AG08395 (cell line): ENCODE measurements at regions not wholly inside any gene's neighbourhood (a gene's known extent, or its start where the extent isn't known, plus 50 kb on each side); places are given as distances from the start of the nearest gene placed in this dataset.

Experiments
- DNase-seq: peaks from one replicate; pipeline ENCODE4 v3.0.0; 2012; ENCODE audit warnings: mixed read lengths, low spot score

- no peak for DNase-seq
Measured at GRCh38 chr6:95243053-95243452, 334.3 kb upstream of the MANEA start.

- no peak for DNase-seq
Measured at GRCh38 chr6:95244751-95245150, 332.6 kb upstream of the MANEA start.

GRCh38 chr6:95248499-95248898, 328.8 kb upstream of the MANEA start:
- DNase-seq, result no peak

GRCh38 chr6:95249175-95249574, 328.2 kb upstream of the MANEA start:
- no peak for DNase-seq

- no peak for DNase-seq
Measured at GRCh38 chr6:95249661-95250060, 327.7 kb upstream of the MANEA start.

GRCh38 chr6:95263840-95264239, 313.5 kb upstream of the MANEA start:
- DNase-seq, result no peak

- no peak for DNase-seq
Measured at GRCh38 chr6:95266537-95267258, 310.6 kb upstream of the MANEA start.

GRCh38 chr6:95274686-95275235, 302.6 kb upstream of the MANEA start:
- no peak for DNase-seq

GRCh38 chr6:95279616-95280015, 297.7 kb upstream of the MANEA start:
- no peak for DNase-seq

GRCh38 chr6:95280686-95281273, 296.6 kb upstream of the MANEA start:
- DNase-seq, result no peak

GRCh38 chr6:95285881-95286280, 291.5 kb upstream of the MANEA start:
- no peak for DNase-seq

GRCh38 chr6:95286874-95287273, 290.5 kb upstream of the MANEA start:
- DNase-seq, result no peak

GRCh38 chr6:95288251-95288650, 289.1 kb upstream of the MANEA start:
- DNase-seq, result no peak

- no peak for DNase-seq
Measured at GRCh38 chr6:95292011-95292410, 285.3 kb upstream of the MANEA start.

- no peak for DNase-seq
Measured at GRCh38 chr6:95293257-95293656, 284.1 kb upstream of the MANEA start.

- DNase-seq, result no peak
Measured at GRCh38 chr6:95294043-95294442, 283.3 kb upstream of the MANEA start.

GRCh38 chr6:95309545-95309944, 267.8 kb upstream of the MANEA start:
- DNase-seq, result no peak

GRCh38 chr6:95318137-95318536, 259.2 kb upstream of the MANEA start:
- DNase-seq, result no peak

GRCh38 chr6:95321126-95321525, 256.2 kb upstream of the MANEA start:
- DNase-seq, result no peak

GRCh38 chr6:95325916-95326315, 251.4 kb upstream of the MANEA start:
- DNase-seq, result no peak

GRCh38 chr6:95328231-95328630, 249.1 kb upstream of the MANEA start:
- no peak for DNase-seq

- DNase-seq, result no peak
Measured at GRCh38 chr6:95352064-95352795, 225.1 kb upstream of the MANEA start.

GRCh38 chr6:95354551-95354950, 222.8 kb upstream of the MANEA start:
- DNase-seq, result no peak
